GM19238 (cell line): ENCODE measurements at regions not wholly inside any gene's neighbourhood (a gene's known extent, or its start where the extent isn't known, plus 50 kb on each side); places are given as distances from the start of the nearest gene placed in this dataset.

Experiments used
- DNase-seq: peaks from one replicate; pipeline ENCODE4 v3.0.0; 2011; ENCODE audit warnings: low spot score; ENCODE audit not compliant: insufficient read length

DNA sequence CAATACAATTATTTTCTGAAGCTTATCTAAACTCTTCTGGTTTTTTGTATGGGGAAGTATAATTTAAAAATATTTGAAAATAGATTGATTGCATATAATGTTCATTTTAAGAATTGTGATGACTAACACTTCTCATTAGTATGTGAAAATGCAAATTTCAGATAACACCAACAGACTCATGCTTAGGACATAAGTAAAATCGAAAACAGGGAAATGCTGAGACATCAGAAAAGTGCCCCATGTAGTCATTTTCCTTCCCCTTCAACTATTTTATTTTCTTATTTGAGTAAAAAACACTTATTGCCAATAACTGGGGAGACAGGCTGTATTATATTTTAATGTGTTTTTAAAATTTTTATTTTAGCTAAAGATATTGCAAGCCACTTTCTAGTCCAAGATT lies 814.7 kb downstream of the GALC start:
- DNase-seq: no peak

GRCh38 chr14:87175175-87175574 lies 817.8 kb downstream of the GALC start:
- DNase-seq: no peak

DNA sequence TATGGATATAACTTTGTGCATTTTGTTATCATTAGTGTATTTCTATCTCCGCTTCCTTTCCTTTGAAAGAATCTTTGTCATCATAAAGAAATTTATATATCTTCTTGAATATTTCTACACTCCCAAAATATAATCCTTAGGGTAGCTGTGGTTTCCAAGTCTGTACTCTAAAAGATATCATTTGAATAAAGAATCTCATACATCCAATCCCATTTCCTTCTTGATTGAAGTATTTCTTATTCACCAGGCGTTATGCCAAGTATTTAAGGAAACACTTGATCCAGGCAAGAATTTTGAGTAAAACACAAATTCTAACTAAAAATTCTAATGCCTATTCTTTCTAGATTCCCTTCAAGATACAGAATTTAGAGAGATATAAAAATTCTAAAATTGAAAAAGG lies 821.8 kb downstream of the GALC start:
- DNase-seq: no peak

DNA sequence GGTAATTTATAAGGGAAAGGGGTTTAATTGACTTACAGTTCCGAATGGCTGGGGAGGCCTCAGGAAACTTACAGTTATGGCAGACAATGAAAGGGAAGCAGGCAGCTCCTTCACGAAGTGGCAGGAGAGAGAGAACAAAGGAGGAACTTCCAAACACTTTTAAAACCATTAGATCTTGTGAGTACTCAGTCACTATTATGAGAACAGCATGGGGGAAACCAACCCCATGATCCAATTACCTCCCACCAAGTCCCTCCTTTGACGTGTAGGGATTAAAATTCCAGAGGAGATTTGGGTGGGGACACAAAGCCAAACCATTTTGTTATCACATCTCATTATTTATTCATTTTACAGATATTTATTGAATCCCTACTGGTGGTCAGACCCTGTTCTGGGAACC lies 822.8 kb downstream of the GALC start:
- no peak for DNase-seq

DNA sequence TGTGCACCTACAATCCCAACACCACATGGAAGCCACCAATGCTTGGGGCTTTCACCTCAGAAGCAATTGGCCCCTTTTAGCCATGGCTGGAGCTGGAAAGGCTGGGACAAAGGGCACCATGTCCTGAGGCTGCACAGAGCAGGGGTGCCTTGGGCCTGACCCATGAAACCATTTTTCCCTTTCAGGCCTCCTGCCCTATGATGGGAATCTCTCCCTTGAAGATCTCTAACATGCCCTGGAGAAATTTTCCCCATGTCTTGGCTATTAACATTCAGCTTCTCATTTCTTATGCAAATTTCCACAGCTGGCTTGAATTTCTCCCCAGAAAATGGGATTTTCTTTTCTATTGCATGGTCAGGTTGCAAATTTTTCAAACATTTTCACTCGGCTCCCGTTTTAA lies 823.6 kb downstream of the GALC start:
- no peak for DNase-seq

GRCh38 chr14:87161502-87161901 lies 831.5 kb downstream of the GALC start:
- no peak for DNase-seq

- no peak for DNase-seq
Observed at GRCh38 chr14:87160989-87161388, 832.0 kb downstream of the GALC start.

DNA sequence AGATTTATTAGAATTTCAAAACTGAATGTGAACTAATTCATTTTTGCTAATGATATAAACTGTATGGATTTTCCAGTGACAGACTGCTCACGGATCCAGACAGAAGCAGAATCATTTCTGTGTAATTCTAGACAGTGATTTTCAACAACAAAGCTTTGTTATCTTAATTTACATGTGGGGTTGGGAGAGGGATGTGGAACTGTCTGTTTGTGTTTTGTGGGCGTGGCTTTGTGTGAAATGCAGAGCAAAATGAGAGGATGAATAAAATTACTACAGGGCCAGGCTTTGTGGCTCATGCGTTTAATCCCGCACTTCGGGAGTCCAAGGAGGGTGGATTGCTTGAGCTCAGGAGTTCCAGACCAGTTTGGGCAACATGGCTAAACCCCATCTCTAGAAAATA lies 834.7 kb downstream of the GALC start:
- DNase-seq: no peak

- DNase-seq: no peak
Observed at GRCh38 chr14:87156878-87157277, 836.1 kb downstream of the GALC start.

- DNase-seq: no peak
Observed at GRCh38 chr14:87155856-87156488, 837.0 kb downstream of the GALC start.

DNA sequence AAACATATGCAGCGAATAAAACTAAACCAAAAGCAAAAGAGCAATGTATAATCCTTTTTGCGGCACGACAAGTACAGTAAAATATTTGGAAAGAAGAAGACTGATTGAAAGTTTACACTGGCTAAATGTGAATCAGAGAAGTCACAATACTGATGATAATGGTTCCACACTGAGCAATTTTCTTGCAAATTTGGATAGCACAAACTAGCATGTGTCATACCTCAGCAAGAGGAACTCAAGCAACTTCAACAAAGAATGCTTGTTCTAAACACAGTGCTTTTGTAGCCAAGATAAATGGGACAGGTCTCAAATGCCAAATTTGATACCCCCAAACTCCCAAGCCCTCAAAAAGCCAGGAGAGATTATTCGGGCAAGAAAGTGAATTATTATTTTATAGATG lies 839.1 kb downstream of the GALC start:
- no peak for DNase-seq

- DNase-seq: no peak
Observed at GRCh38 chr14:87153391-87153790, 839.6 kb downstream of the GALC start.

GRCh38 chr14:87152693-87153092 lies 840.3 kb downstream of the GALC start:
- DNase-seq: no peak

- no peak for DNase-seq
Observed at GRCh38 chr14:87149583-87150354, 843.2 kb downstream of the GALC start.

DNA sequence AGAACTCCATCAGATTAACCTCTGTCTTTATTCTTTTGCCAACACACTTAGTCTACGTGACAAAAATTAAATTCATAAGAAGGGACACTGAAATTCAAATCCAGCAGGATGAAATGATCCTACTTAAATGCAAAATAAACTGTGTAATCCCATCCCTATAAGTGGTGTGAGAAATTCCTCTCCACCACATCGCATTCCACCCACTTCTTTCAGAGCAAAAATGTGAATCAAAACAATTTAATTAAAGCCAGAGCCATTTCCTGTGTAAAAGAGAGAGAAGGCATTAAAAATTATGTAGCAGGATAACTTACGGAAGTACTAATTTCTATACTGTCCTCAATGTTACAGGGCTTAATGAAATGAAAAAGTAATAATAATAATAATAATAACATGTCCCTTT lies 844.3 kb downstream of the GALC start:
- DNase-seq: no peak

DNA sequence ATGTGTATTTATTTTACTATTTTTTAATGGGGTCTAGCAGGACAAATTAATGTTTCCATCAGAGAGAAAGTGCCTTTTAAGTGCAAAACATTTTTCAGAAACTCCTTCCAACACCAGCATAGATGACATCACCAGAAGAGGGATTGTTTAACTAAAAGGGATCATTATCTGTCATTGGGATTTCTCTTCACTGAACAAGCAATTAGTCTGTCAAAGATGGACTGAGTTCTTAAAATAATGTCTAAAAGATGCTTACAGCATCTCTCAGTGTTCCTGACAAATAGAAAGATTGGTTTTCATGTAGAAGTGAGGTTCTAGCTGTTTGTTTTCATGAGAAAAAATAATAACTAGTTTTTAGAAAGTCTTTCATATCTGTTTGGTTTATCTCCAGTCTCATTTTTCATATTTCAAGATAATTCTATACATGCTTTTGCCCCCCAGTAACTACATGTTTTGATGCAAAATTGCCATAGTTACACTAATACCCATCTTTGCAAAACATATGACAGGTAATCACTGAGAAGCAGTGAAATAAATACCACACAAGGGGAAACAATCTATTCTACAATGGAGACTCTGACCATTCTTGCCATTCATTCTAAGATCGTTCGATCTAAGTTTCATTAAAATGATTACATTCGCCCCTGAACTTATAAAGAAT lies 850.3 kb downstream of the GALC start:
- no peak for DNase-seq

GRCh38 chr14:87141801-87142200 lies 851.2 kb downstream of the GALC start:
- DNase-seq: no peak

DNA sequence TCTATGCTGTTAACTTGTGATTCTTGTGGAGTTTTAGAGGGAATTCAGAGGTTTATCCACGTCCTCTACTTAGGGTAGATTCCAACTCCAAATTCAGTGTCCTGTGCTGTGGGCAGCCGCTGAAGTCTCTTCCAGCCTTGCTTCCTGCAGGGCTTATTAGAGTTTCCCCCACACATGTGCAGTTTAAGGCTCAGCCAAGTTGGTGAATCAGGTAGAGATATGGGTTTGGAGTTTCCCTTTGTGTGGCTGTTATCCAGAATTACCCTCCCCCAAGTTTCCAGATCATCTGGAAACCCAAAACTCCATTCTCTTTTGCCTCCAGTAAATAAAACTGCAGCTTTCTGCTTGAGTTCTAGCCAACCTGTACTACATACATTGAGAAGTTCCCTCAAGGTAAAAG lies 853.7 kb downstream of the GALC start:
- DNase-seq: no peak

- DNase-seq: no peak
Observed at GRCh38 chr14:87133073-87133801, 859.7 kb downstream of the GALC start.

GRCh38 chr14:87131879-87132278 lies 861.1 kb downstream of the GALC start:
- DNase-seq: no peak

DNA sequence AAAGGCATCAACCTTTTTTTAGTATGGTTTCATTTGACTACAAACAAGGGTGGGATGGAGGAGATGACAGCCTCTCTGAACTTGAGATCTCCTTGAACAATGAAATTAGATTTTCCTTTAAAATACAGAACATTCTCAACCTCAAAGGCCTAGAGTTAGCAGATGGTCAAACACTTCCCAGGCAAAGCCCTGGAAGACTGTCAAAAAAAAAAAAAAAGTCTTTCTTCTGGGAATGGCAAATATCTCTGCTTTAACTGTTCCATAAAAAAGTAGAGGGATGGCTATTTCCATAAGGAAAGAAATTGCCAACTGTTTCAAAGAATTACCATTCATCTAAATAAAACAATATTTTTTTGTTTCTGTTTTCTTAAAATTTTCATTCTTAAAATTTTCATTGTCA lies 870.8 kb downstream of the GALC start:
- DNase-seq: no peak

DNA sequence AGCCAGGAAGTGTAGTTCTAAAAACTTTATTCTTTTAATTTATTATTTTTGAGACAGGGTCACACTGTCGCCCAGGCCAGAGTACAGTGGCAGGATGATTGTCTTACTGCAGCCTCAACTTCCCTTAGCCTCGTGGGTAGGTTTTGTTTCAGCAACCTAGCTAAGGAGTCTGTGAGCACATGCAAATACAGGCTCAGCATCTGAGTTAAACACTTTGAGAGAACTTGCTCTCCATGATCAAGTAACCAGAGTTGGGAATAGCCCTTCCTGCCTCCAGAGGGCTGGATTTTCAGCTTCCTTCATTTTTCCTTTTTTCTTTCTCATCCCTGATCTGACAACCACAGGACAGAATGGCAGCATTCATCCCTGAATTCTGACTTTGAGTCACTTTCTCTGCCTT lies 871.3 kb downstream of the GALC start:
- no peak for DNase-seq
